ENCODE measurements at regions not wholly inside any gene's neighbourhood (a gene's known extent, or its start where the extent isn't known, plus 50 kb on each side); places are given as distances from the start of the nearest gene placed in this dataset.
"Not testable (repeated sequence)": the region's sequence is repeated elsewhere in the genome, so short reads cannot be mapped to it uniquely, and the experiment has no call there.

DNA sequence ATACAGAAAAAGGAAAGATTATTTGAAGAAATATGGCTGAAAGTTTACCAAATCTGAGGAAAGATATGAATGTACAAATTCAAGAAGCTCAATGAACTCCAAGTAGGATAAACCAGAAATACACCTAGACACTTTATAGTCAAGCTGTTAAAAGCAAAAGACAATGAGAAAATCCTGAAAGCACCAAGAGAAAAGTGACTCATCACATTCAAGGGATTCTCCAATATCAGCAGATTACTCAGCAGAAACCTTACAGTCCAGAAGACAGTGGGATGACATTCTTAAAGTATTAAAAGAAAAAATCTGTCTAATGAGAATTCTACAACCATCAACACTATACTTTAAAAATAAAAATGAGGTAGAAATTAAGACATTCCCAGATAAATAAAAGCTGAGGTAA lies 223.8 kb upstream of the ZCCHC13 start:
- peaks cover 3 to 33% (median 8%) of the 10 kb centered on the region in 3 donors for H3K36me3 ChIP-seq
- intact Hi-C loops (cut with DNase I; ENCODE audit: low total_unique reads), result no loop called here

DNA sequence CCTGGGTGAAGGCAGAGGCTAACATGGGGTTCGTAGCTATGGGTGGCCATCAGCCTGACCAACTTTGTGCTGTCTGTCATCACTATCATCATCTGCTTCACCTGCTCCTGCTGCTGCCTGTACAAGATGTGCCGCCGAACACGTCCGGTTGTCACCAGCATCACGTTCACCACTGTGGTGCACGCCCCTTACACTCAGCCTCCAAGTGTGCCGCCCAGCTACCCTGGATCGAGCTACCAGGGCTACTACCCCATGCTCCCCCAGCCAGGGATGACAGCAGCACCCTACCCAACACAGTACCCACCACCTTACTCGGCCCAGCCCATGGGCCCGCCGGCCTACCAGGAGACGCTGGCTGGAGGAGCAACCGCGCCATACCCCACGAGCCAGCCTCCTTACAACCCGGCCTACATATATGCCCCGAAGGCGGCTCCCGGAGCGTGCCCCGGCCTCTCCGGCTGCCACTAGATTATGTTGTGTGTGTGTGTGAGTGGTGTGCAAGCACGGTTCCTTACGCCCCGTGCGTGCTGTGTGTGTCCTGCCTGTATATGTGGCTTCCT lies 213.4 kb upstream of the XIST start:
- Histone ChIP-seq H3K4me1 (no peaks in the 10 kb centered on the region), H3K4me3 (no peak overlapping the region), H3K27ac (no peak overlapping the region), H3K36me3 (no peaks in the 10 kb centered on the region), H3K9me3 (peaks cover 0 to 23% (median 0%) of the 10 kb centered on the region in 3 donors), H3K27me3 (no peaks in the 10 kb centered on the region)
- TF ChIP-seq, protein P1, sequence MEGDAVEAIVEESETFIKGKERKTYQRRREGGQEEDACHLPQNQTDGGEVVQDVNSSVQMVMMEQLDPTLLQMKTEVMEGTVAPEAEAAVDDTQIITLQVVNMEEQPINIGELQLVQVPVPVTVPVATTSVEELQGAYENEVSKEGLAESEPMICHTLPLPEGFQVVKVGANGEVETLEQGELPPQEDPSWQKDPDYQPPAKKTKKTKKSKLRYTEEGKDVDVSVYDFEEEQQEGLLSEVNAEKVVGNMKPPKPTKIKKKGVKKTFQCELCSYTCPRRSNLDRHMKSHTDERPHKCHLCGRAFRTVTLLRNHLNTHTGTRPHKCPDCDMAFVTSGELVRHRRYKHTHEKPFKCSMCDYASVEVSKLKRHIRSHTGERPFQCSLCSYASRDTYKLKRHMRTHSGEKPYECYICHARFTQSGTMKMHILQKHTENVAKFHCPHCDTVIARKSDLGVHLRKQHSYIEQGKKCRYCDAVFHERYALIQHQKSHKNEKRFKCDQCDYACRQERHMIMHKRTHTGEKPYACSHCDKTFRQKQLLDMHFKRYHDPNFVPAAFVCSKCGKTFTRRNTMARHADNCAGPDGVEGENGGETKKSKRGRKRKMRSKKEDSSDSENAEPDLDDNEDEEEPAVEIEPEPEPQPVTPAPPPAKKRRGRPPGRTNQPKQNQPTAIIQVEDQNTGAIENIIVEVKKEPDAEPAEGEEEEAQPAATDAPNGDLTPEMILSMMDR (IDR thresholded peaks at IDR 0.05), result no peak
- no peak for DNase-seq
- intact Hi-C loops (cut with DNase I; ENCODE audit: low total_unique reads), result no loop called here

More for the DNA sequence above, 223.8 kb upstream of the ZCCHC13 start:
- Histone ChIP-seq H3K27me3 (no peaks in the 10 kb centered on the region), H3K9me3 (peaks cover 0 to 29% (median 4%) of the 10 kb centered on the region in 3 donors), H3K4me1 (no peaks in the 10 kb centered on the region), H3K27ac (no peak overlapping the region), H3K4me3 (no peak overlapping the region)
- no peak for DNase-seq
- TF ChIP-seq, protein P1 (IDR thresholded peaks at IDR 0.05), result no peak

DNA sequence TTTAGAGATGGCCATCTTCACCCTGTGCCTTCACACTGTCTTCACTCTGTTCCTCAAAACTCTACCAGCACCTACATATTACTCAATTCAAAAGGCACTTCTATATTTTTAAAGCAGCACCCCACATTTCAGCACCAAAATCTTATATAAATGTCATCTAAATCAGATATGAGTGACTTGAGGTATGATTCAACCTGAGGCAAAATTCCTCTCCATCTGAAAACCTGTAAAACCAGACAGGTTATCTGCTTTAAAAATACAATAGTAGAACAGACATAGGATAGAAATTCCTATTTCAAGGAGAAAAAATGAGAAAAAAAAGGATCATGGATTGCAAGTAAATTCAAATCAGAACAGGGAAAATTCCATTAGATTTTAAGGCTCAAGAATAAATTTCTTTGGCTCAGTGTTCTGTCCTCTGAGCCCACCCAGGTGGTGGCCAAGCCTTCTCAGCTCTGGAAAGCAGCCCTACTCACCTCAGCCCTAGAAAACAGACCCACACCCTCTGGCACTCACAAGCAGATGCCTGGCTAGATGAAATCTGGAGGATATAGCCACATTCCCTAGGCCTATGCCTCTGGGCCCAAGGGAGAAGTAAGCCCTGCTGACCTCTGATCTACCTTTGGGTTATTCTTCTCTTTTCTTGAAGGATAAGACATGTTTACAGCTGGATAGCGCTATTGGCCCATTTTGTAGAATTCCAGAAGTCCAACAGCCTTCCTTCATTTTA lies 211.1 kb upstream of the XIST start:
- no peaks in the 10 kb centered on the region for H3K4me1 ChIP-seq
- DNase-seq, result no peak

DNA sequence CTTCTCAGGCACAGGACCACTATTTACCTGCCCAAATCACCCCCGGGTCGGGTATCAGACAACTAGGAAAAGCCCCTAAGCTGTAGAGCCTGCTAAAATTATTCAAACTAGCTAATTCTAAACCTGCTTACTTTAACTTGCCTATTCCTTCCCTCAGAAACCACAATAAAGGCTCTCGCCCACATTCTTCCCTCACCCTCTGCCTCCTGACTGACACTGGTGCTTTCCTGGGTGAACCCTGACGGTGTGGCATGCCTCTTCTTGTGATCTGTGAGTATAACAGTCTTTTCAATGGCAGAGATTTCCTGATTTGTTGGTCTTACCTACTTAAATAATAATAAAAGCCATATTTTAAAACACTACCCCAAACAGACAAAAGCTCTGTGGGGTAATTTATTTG lies 209.4 kb upstream of the XIST start:
- H3K27me3 ChIP-seq, result no peaks in the 10 kb centered on the region
- intact Hi-C loops (cut with DNase I; ENCODE audit: low total_unique reads), result no loop called here
- H3K4me1 ChIP-seq, result no peaks in the 10 kb centered on the region
- H3K4me3 ChIP-seq, result no peak overlapping the region
- H3K27ac ChIP-seq, result no peak overlapping the region
- no peaks in the 10 kb centered on the region for H3K36me3 ChIP-seq
- TF ChIP-seq, protein P1 (IDR thresholded peaks at IDR 0.05), result no peak
- H3K9me3 ChIP-seq, result no peaks in the 10 kb centered on the region
- no peak for DNase-seq

More for the DNA sequence above, 211.1 kb upstream of the XIST start:
- intact Hi-C loops (cut with DNase I; ENCODE audit: low total_unique reads), result no loop called here
- Histone ChIP-seq H3K9me3 (peaks cover 0 to 10% (median 0%) of the 10 kb centered on the region in 3 donors), H3K27ac (no peak overlapping the region), H3K4me3 (no peak overlapping the region), H3K36me3 (no peaks in the 10 kb centered on the region), H3K27me3 (no peaks in the 10 kb centered on the region)
- TF ChIP-seq, protein P1 (IDR thresholded peaks at IDR 0.05), result no peak

DNA sequence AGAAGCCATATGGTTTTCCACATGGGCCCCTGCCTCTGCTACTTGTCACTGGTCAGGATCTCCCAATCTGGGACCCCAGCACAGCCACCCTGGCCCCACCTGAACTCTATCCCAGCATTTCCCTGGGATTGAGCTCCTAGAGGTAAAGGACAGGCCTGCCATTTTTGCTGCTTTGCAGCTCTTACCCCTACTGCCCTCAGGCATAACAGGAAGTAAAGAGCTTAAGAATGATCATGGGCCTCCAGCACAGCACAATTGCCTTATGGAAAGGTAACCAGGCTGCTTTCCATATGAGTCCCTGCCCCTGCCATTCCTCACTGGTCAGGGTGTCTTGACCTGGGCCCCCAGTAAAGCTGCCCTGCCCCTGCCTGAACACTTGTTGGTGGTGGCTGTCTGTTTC lies 196.6 kb upstream of the XIST start:
- Histone ChIP-seq H3K4me3 (no peak overlapping the region), H3K27ac (no peak overlapping the region), H3K4me1 (no peaks in the 10 kb centered on the region), H3K36me3 (peaks cover 0 to 27% (median 6%) of the 10 kb centered on the region in 3 donors), H3K9me3 (peaks cover 0 to 53% (median 8%) of the 10 kb centered on the region in 3 donors), H3K27me3 (no peaks in the 10 kb centered on the region)
- DNase-seq, result no peak
- intact Hi-C loops (cut with DNase I; ENCODE audit: low total_unique reads), result no loop called here
- TF ChIP-seq, protein P1 (IDR thresholded peaks at IDR 0.05), result no peak

DNA sequence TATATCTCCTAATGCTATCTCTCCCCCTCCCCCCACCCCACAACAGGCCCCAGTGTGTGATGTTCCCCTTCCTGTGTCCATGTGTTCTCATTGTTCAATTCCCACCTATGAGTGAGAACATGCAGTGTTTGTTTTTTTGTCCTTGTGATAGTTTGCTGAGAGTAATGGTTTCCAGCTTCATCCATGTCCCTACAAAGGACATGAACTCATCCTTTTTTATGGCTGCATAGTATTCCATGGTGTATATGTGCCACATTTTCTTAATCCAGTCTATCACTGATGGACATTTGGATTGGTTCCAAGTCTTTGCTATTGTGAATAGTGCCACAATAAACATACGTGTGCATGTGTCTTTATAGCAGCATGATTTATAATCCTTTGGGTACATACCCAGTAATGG lies 181.6 kb upstream of the XIST start:
- peaks cover 0 to 42% (median 10%) of the 10 kb centered on the region in 3 donors for H3K9me3 ChIP-seq
- H3K4me1 ChIP-seq; DNase-seq; H3K27me3 ChIP-seq; H3K4me3 ChIP-seq; intact Hi-C loops (cut with DNase I; ENCODE audit: low total_unique reads); H3K36me3 ChIP-seq; H3K27ac ChIP-seq: not testable (repeated sequence)

DNA sequence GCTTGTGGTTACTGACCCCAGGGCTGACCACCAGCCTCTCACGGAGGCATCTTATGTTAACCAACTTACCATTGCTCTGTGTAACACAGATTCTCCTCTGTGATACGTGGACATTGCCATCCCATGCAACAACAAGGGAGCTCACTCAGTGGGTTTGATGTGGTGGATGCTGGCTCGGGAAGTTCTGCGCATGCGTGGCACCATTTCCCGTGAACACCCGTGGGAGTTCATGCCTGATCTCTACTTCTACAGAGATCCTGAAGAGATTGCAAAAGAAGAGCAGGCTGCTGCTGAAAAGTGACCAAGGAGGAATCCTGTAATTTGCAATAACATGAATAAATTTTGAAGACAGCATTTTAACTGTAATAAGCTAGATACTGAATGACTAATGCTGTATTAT lies 179.0 kb upstream of the XIST start:
- H3K4me3 ChIP-seq; DNase-seq; H3K27ac ChIP-seq; H3K27me3 ChIP-seq; intact Hi-C loops (cut with DNase I; ENCODE audit: low total_unique reads); H3K36me3 ChIP-seq; H3K4me1 ChIP-seq: not testable (repeated sequence)
- H3K9me3 ChIP-seq, result peaks cover 0 to 31% (median 0%) of the 10 kb centered on the region in 3 donors

DNA sequence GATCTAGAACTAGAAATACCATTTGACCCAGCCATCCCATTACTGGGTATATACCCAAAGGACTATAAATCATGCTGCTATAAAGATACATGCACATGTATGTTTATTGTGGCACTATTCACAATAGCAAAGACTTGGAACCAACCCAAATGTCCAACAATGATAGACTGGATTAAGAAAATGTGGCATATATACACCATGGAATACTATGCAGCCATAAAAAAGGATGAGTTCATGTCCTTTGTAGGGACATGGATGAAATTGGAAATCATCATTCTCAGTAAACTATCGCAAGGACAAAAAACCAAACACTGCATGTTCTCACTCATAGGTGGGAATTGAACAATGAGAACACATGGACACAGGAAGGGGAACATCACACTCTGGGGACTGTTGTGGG lies 178.3 kb upstream of the XIST start:
- intact Hi-C loops (cut with DNase I; ENCODE audit: low total_unique reads); DNase-seq; H3K36me3 ChIP-seq; H3K4me3 ChIP-seq; H3K4me1 ChIP-seq; H3K27ac ChIP-seq; H3K27me3 ChIP-seq: not testable (repeated sequence)
- H3K9me3 ChIP-seq, result peaks cover 0 to 25% (median 0%) of the 10 kb centered on the region in 3 donors

DNA sequence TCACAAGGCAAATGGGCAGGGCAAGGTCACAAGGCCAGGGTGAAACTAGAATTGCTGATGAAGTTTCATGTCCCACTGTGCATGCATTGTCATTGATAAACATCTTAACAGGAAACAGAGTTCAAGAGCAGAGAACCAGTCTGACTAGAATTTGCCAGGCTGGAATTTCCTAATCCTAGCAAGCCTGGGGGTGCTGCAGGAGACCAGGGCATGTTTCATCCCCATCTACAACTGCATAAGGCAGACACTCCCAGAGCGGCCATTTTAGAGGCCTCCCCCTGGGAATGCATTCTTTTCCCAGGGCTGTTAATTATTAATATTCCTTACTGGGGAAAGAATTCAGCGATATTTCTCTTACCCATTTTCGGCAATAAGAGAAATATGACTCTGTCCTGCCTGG lies 172.6 kb upstream of the XIST start:
- H3K27me3 ChIP-seq; intact Hi-C loops (cut with DNase I; ENCODE audit: low total_unique reads); H3K4me1 ChIP-seq; H3K36me3 ChIP-seq; DNase-seq; H3K4me3 ChIP-seq; H3K9me3 ChIP-seq; H3K27ac ChIP-seq: not testable (repeated sequence)
